RWPE2 (cell line): ENCODE measurements at regions not wholly inside any gene's neighbourhood (a gene's known extent, or its start where the extent isn't known, plus 50 kb on each side); places are given as distances from the start of the nearest gene placed in this dataset.

Experiments used
- ATAC-seq: fragments of 200-7000 bp; cut with Tn5 transposase; 3 replicates; pipeline ENCODE4 v1.9.1; 2021; ENCODE audit warnings: low read depth
- DNase-seq: peaks from one replicate; pipeline ENCODE4 v3.0.0-alpha.2; 2020; ENCODE audit warnings: low spot score
- H3K27ac ChIP-seq: fragments of 450-650 bp; 2 replicates; pipeline ENCODE4 v1.5.1; 2017; ENCODE audit warnings: mild to moderate bottlenecking; ENCODE audit not compliant: poor library complexity, severe bottlenecking
- H3K27me3 ChIP-seq: fragments of 250-450 bp; sonication (Bioruptor Pico); 2 replicates; pipeline ENCODE4 v1.5.1; 2021; ENCODE audit warnings: mild to moderate bottlenecking, moderate library complexity; ENCODE audit not compliant: insufficient read depth, poor library complexity, severe bottlenecking
- H3K36me3 ChIP-seq: fragments of 250-450 bp; sonication (Bioruptor Pico); 2 replicates; pipeline ENCODE4 v1.5.1; 2020; ENCODE audit warnings: low read depth, mild to moderate bottlenecking, moderate library complexity
- H3K4me1 ChIP-seq: fragments of 250-450 bp; sonication (Bioruptor Pico); 2 replicates; pipeline ENCODE4 v1.5.1; 2021; ENCODE audit warnings: mild to moderate bottlenecking, moderate library complexity; ENCODE audit not compliant: insufficient read depth, poor library complexity, severe bottlenecking
- H3K4me3 ChIP-seq: fragments of 250-450 bp; sonication (Bioruptor Pico); 2 replicates; pipeline ENCODE4 v1.5.1; 2021; ENCODE audit warnings: mild to moderate bottlenecking, moderate library complexity; ENCODE audit not compliant: severe bottlenecking
- H3K9me3 ChIP-seq: fragments of 250-450 bp; sonication (Bioruptor Pico); 2 replicates; pipeline ENCODE4 v1.5.1; 2021; ENCODE audit warnings: mild to moderate bottlenecking, moderate library complexity; ENCODE audit not compliant: severe bottlenecking
- TF ChIP-seq, protein P1 (sequence below): fragments of 450-650 bp; IDR thresholded peaks from one replicate; pipeline ENCODE4 v1.5.1; 2017; ENCODE audit warnings: mild to moderate bottlenecking, moderate library complexity; ENCODE audit not compliant: poor library complexity, severe bottlenecking

DNA sequence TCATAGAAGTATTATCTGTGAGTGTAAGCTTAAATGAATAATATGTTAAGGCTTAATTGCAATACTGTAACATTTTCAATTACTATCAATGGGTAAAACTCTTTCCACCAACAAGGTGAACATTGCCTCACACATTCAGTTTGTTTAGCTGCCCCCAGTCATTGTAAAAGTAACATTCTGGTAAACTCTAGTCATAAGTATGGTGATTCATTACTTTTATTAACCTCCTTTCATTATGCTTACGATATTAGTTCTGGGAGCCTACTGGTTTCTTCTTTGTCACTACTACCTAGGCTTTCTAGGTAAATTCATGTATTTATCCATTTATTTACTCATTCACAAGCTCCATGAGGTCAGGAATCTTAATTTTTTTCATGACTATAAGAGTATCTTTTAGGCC is 412.8 kb upstream of the SLIT2 start:
- no peaks in the 10 kb centered on the region for H3K36me3 ChIP-seq
- H3K27me3 ChIP-seq: no peaks in the 10 kb centered on the region
- no peaks in the 10 kb centered on the region for H3K4me1 ChIP-seq
- no peak overlapping the region for H3K4me3 ChIP-seq
- ATAC-seq: no peak
- no peak for DNase-seq
- TF ChIP-seq, protein P1, sequence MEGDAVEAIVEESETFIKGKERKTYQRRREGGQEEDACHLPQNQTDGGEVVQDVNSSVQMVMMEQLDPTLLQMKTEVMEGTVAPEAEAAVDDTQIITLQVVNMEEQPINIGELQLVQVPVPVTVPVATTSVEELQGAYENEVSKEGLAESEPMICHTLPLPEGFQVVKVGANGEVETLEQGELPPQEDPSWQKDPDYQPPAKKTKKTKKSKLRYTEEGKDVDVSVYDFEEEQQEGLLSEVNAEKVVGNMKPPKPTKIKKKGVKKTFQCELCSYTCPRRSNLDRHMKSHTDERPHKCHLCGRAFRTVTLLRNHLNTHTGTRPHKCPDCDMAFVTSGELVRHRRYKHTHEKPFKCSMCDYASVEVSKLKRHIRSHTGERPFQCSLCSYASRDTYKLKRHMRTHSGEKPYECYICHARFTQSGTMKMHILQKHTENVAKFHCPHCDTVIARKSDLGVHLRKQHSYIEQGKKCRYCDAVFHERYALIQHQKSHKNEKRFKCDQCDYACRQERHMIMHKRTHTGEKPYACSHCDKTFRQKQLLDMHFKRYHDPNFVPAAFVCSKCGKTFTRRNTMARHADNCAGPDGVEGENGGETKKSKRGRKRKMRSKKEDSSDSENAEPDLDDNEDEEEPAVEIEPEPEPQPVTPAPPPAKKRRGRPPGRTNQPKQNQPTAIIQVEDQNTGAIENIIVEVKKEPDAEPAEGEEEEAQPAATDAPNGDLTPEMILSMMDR: no peak
- no peak overlapping the region for H3K27ac ChIP-seq
- H3K9me3 ChIP-seq: no peaks in the 10 kb centered on the region

GRCh38 chr4:19835429-19835828 is 416.3 kb upstream of the SLIT2 start:
- no peaks in the 10 kb centered on the region for H3K36me3 ChIP-seq
- TF ChIP-seq, protein P1: no peak
- no peak overlapping the region for H3K27ac ChIP-seq
- no peak for ATAC-seq
- H3K4me3 ChIP-seq: no peak overlapping the region
- DNase-seq: no peak
- no peaks in the 10 kb centered on the region for H3K9me3 ChIP-seq
- no peaks in the 10 kb centered on the region for H3K27me3 ChIP-seq
- H3K4me1 ChIP-seq: peaks cover 13% of the 10 kb centered on the region

GRCh38 chr4:19832411-19832810 is 419.3 kb upstream of the SLIT2 start:
- DNase-seq (no peak), ATAC-seq (peak; percentile 49; the same call in 1 of the 3 replicates)
- peak overlapping the region; percentile 21 for H3K27ac ChIP-seq
- H3K4me1 ChIP-seq: peaks cover 13% of the 10 kb centered on the region
- H3K36me3 ChIP-seq: no peaks in the 10 kb centered on the region
- no peaks in the 10 kb centered on the region for H3K27me3 ChIP-seq
- TF ChIP-seq, protein P1: no peak
- no peaks in the 10 kb centered on the region for H3K9me3 ChIP-seq
- no peak overlapping the region for H3K4me3 ChIP-seq

DNA sequence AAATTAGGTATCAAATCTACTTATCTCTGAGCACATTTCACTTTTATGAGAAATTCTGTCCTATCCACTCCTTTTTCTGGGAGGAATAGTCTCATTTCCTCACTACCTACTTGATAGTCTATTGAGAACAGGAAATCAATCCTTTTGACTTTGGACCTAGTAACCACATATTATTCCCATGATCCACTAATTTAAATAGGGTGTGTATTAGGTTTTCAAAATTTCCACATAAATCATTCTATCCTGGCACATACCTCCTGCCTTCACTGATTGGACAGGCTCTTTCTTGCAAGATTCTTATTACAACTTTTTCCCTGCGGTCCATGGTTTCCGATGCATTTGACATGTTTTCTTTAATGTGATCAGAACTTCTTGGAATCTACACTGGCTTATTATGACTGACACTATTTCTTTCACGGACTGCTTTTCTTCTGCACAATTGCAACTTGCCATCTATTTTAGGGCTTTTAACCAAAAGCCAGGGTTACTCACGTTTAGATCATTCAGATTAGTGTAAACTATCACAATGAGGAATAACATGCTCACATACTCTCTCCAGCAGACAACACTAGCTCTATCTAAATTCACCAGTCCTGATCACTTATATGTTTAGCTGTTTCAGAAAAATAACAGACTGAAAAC is 419.9 kb upstream of the SLIT2 start:
- H3K36me3 ChIP-seq: no peaks in the 10 kb centered on the region
- H3K4me3 ChIP-seq: no peak overlapping the region
- TF ChIP-seq, protein P1: no peak
- ATAC-seq: peak; percentile 64
- DNase-seq: no peak
- peaks cover 13% of the 10 kb centered on the region for H3K4me1 ChIP-seq
- no peaks in the 10 kb centered on the region for H3K27me3 ChIP-seq
- H3K27ac ChIP-seq: peak overlapping the region; percentile 21
- H3K9me3 ChIP-seq: no peaks in the 10 kb centered on the region

DNA sequence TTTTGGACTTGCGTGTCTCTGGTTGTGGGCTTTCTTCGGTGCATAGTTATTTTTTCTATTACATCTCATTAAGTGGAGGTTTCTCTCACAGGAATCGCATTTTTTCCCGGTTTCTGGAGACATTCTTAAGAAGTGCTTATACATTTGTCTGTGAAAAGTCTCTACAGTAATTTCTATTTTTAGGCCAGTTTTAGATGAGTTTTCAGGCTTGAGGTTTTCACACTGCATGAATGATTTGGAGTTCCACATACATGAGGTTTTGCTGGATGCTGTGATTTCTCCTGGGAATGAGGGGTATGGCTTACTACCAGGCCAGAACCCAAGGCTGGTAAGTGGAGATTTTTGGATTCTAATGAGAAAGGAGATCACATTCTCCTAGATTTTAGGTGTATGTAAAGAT is 422.6 kb upstream of the SLIT2 start:
- DNase-seq (no peak), ATAC-seq (no peak)
- TF ChIP-seq, protein P1: no peak
- Histone ChIP-seq H3K36me3 (no peaks in the 10 kb centered on the region), H3K27me3 (no peaks in the 10 kb centered on the region), H3K27ac (no peak overlapping the region), H3K9me3 (no peaks in the 10 kb centered on the region), H3K4me3 (no peak overlapping the region), H3K4me1 (peaks cover 13% of the 10 kb centered on the region)
